ENCODE measurements at regions not wholly inside any gene's neighbourhood (a gene's known extent, or its start where the extent isn't known, plus 50 kb on each side); places are given as distances from the start of the nearest gene placed in this dataset.

- TF ChIP-seq CTCF (IDR thresholded peaks at IDR 0.05): no peak
- TF ChIP-seq POLR2A (IDR thresholded peaks at IDR 0.05): no peak
Observed at GRCh38 chr22:27631641-27632040, 169.9 kb downstream of the MN1 start.

Data from adrenal gland (tissue), 5 donors.